IPS DF 6.9 (cell line): ENCODE measurements at regions not wholly inside any gene's neighbourhood (a gene's known extent, or its start where the extent isn't known, plus 50 kb on each side); places are given as distances from the start of the nearest gene placed in this dataset.

ENCODE experiments used
- DNase-seq: peaks from one replicate; pipeline ENCODE4 v3.0.0-alpha.2; 2013; ENCODE audit warnings: low read depth, low spot score
- H3K27ac ChIP-seq: one replicate; pipeline ENCODE4 v1.5.1; 2013; ENCODE audit warnings: low read length, control low read depth
- H3K27me3 ChIP-seq: 2 replicates; pipeline ENCODE4 v1.6.1; 2013; ENCODE audit warnings: mild to moderate bottlenecking, low read length; ENCODE audit not compliant: control insufficient read depth, insufficient read depth
- H3K36me3 ChIP-seq: 2 replicates; pipeline ENCODE4 v1.6.1; 2013; ENCODE audit warnings: low read length; ENCODE audit not compliant: control insufficient read depth, insufficient read depth
- H3K4me1 ChIP-seq: 2 replicates; pipeline ENCODE4 v1.6.1; 2013; ENCODE audit warnings: low read length; ENCODE audit not compliant: control insufficient read depth, insufficient read depth
- H3K4me3 ChIP-seq: 2 replicates; pipeline ENCODE4 v1.5.1; 2013; ENCODE audit warnings: mild to moderate bottlenecking, low read length
- H3K9me3 ChIP-seq: 2 replicates; pipeline ENCODE4 v1.6.1; 2013; ENCODE audit warnings: low read length, inconsistent platforms; ENCODE audit not compliant: control insufficient read depth, insufficient read depth
- WGBS: extraction: QIAGEN DNeasy Blood & Tissue Kit; methylation state at CpG from one replicate; pipeline ENCODE4 v1.1.7; 2013; ENCODE audit warnings: mixed read lengths, missing lambda C conversion rate; ENCODE audit not compliant: insufficient read length, insufficient coverage; 5-methylcytosine and 5-hydroxymethylcytosine counted together

- H3K27me3 ChIP-seq: no peaks in the 10 kb centered on the region
- no peak for DNase-seq
- H3K9me3 ChIP-seq: no peaks in the 10 kb centered on the region; the same call in 1 of the 2 replicates
- no peaks in the 10 kb centered on the region for H3K4me1 ChIP-seq
- no peak overlapping the region for H3K4me3 ChIP-seq
- H3K27ac ChIP-seq: no peak overlapping the region
- no peaks in the 10 kb centered on the region for H3K36me3 ChIP-seq
These were observed 202.4 kb upstream of the OSR1 start for GRCh38 chr2:19560785-19561184.

- no CpG with 5 or more reads among the region's 9 CpGs for WGBS
- H3K27ac ChIP-seq: no peak overlapping the region
- H3K4me3 ChIP-seq: no peak overlapping the region
- no peaks in the 10 kb centered on the region for H3K4me1 ChIP-seq
- H3K27me3 ChIP-seq: no peaks in the 10 kb centered on the region
- H3K9me3 ChIP-seq: no peaks in the 10 kb centered on the region
- H3K36me3 ChIP-seq: no peaks in the 10 kb centered on the region
- no peak for DNase-seq
These were observed 201.3 kb upstream of the OSR1 start for GRCh38 chr2:19559596-19560240.

GRCh38 chr2:19556648-19557047, 198.2 kb upstream of the OSR1 start:
- no peak for DNase-seq
- H3K9me3 ChIP-seq: no peaks in the 10 kb centered on the region
- H3K4me3 ChIP-seq: no peak overlapping the region
- no peaks in the 10 kb centered on the region for H3K4me1 ChIP-seq
- H3K36me3 ChIP-seq: no peaks in the 10 kb centered on the region
- H3K27ac ChIP-seq: no peak overlapping the region
- 100% methylated on average over 1 of the region's 2 CpGs for WGBS
- no peaks in the 10 kb centered on the region for H3K27me3 ChIP-seq

- no peaks in the 10 kb centered on the region for H3K36me3 ChIP-seq
- H3K4me3 ChIP-seq: no peak overlapping the region
- DNase-seq: no peak
- no CpG with 5 or more reads among the region's 1 CpG for WGBS
- H3K9me3 ChIP-seq: no peaks in the 10 kb centered on the region
- H3K27ac ChIP-seq: no peak overlapping the region
- no peaks in the 10 kb centered on the region for H3K27me3 ChIP-seq
- no peaks in the 10 kb centered on the region for H3K4me1 ChIP-seq
These were observed 196.1 kb upstream of the OSR1 start for GRCh38 chr2:19554520-19554919.

- no peaks in the 10 kb centered on the region for H3K27me3 ChIP-seq
- no CpG with 5 or more reads among the region's 1 CpG for WGBS
- no peaks in the 10 kb centered on the region for H3K4me1 ChIP-seq
- H3K27ac ChIP-seq: no peak overlapping the region
- H3K9me3 ChIP-seq: no peaks in the 10 kb centered on the region
- H3K36me3 ChIP-seq: no peaks in the 10 kb centered on the region
- no peak overlapping the region for H3K4me3 ChIP-seq
- no peak for DNase-seq
These were observed 193.8 kb upstream of the OSR1 start for GRCh38 chr2:19552270-19552669.

GRCh38 chr2:19550750-19551149, 192.3 kb upstream of the OSR1 start:
- H3K36me3 ChIP-seq: no peaks in the 10 kb centered on the region
- no peaks in the 10 kb centered on the region for H3K4me1 ChIP-seq
- H3K27me3 ChIP-seq: no peaks in the 10 kb centered on the region
- no peak overlapping the region for H3K4me3 ChIP-seq
- no peak for DNase-seq
- no peak overlapping the region for H3K27ac ChIP-seq
- H3K9me3 ChIP-seq: no peaks in the 10 kb centered on the region
- no CpG with 5 or more reads among the region's 9 CpGs for WGBS

GRCh38 chr2:19549821-19550220, 191.4 kb upstream of the OSR1 start:
- no peak overlapping the region for H3K4me3 ChIP-seq
- H3K27me3 ChIP-seq: no peaks in the 10 kb centered on the region
- no peak overlapping the region for H3K27ac ChIP-seq
- H3K9me3 ChIP-seq: no peaks in the 10 kb centered on the region
- no peak for DNase-seq
- no peaks in the 10 kb centered on the region for H3K4me1 ChIP-seq
- WGBS: no CpG with 5 or more reads among the region's 1 CpG
- H3K36me3 ChIP-seq: no peaks in the 10 kb centered on the region

GRCh38 chr2:19548116-19548515, 189.7 kb upstream of the OSR1 start:
- Histone ChIP-seq H3K36me3 (no peaks in the 10 kb centered on the region), H3K27ac (no peak overlapping the region), H3K27me3 (no peaks in the 10 kb centered on the region), H3K9me3 (no peaks in the 10 kb centered on the region), H3K4me3 (no peak overlapping the region), H3K4me1 (no peaks in the 10 kb centered on the region)
- WGBS: no CpG with 5 or more reads among the region's 1 CpG
- no peak for DNase-seq

- H3K9me3 ChIP-seq: no peaks in the 10 kb centered on the region
- no peak for DNase-seq
- no peak overlapping the region for H3K4me3 ChIP-seq
- H3K36me3 ChIP-seq: no peaks in the 10 kb centered on the region
- no peak overlapping the region for H3K27ac ChIP-seq
- H3K4me1 ChIP-seq: no peaks in the 10 kb centered on the region
- H3K27me3 ChIP-seq: no peaks in the 10 kb centered on the region
These were observed 188.9 kb upstream of the OSR1 start for GRCh38 chr2:19547321-19547720.

- no peaks in the 10 kb centered on the region for H3K9me3 ChIP-seq
- no peak for DNase-seq
- no peaks in the 10 kb centered on the region for H3K27me3 ChIP-seq
- no peak overlapping the region for H3K4me3 ChIP-seq
- H3K27ac ChIP-seq: no peak overlapping the region
- no peaks in the 10 kb centered on the region for H3K36me3 ChIP-seq
- H3K4me1 ChIP-seq: no peaks in the 10 kb centered on the region
- no CpG with 5 or more reads among the region's 4 CpGs for WGBS
These were observed 187.1 kb upstream of the OSR1 start for GRCh38 chr2:19545507-19545906.

- Histone ChIP-seq H3K27me3 (no peaks in the 10 kb centered on the region), H3K27ac (no peak overlapping the region), H3K9me3 (no peaks in the 10 kb centered on the region), H3K4me1 (no peaks in the 10 kb centered on the region), H3K36me3 (no peaks in the 10 kb centered on the region), H3K4me3 (no peak overlapping the region)
- WGBS: no CpG with 5 or more reads among the region's 2 CpGs
- no peak for DNase-seq
These were observed 185.4 kb upstream of the OSR1 start for GRCh38 chr2:19543663-19544383.
